Putamen (tissue), 1 donor: ENCODE measurements at regions not wholly inside any gene's neighbourhood (a gene's known extent, or its start where the extent isn't known, plus 50 kb on each side); places are given as distances from the start of the nearest gene placed in this dataset.
A peak's percentile ranks its signal among the peaks of the same experiment; 100 is the strongest.
"Not testable (repeated sequence)": the region's sequence is repeated elsewhere in the genome, so short reads cannot be mapped to it uniquely, and the experiment has no call there.

Source experiments
- DNase-seq: peaks from one replicate; pipeline ENCODE4 v3.0.0-alpha.2; 2016; ENCODE audit warnings: low spot score

GRCh38 chr7:136419740-136420139 is 442.6 kb upstream of the MTPN start:
- not testable (repeated sequence) for DNase-seq

GRCh38 chr7:136412952-136413351 is 435.8 kb upstream of the MTPN start:
- DNase-seq = no peak

- peak; percentile 54 for DNase-seq
Observed at GRCh38 chr7:136405931-136406777, 429.0 kb upstream of the MTPN start.

GRCh38 chr7:136403591-136403990 is 426.4 kb upstream of the MTPN start:
- no peak for DNase-seq

GRCh38 chr7:136400877-136401276 is 423.7 kb upstream of the MTPN start:
- DNase-seq = no peak

GRCh38 chr7:136399385-136399784 is 422.2 kb upstream of the MTPN start:
- DNase-seq = no peak

- no peak for DNase-seq
Observed at GRCh38 chr7:136392856-136393255, 415.7 kb upstream of the MTPN start.

GRCh38 chr7:136391371-136391770 is 414.2 kb upstream of the MTPN start:
- DNase-seq = no peak

- DNase-seq = no peak
Observed at GRCh38 chr7:136389933-136390332, 412.8 kb upstream of the MTPN start.

GRCh38 chr7:136386876-136387275 is 409.7 kb upstream of the MTPN start:
- no peak for DNase-seq

GRCh38 chr7:136371409-136371808 is 394.2 kb upstream of the MTPN start:
- DNase-seq = not testable (repeated sequence)

GRCh38 chr7:136370137-136370536 is 393.0 kb upstream of the MTPN start:
- DNase-seq = no peak

- no peak for DNase-seq
Observed at GRCh38 chr7:136369225-136369624, 392.1 kb upstream of the MTPN start.

GRCh38 chr7:136359333-136359903 is 382.3 kb upstream of the MTPN start:
- no peak for DNase-seq

- no peak for DNase-seq
Observed at GRCh38 chr7:136353287-136353686, 376.1 kb upstream of the MTPN start.

GRCh38 chr7:136348542-136349192 is 371.5 kb upstream of the MTPN start:
- DNase-seq = no peak

GRCh38 chr7:136348142-136348541 is 371.0 kb upstream of the MTPN start:
- no peak for DNase-seq

- no peak for DNase-seq
Observed at GRCh38 chr7:136347488-136347887, 370.3 kb upstream of the MTPN start.

GRCh38 chr7:136342251-136342650 is 365.1 kb upstream of the MTPN start:
- no peak for DNase-seq

- no peak for DNase-seq
Observed at GRCh38 chr7:136339464-136339863, 362.3 kb upstream of the MTPN start.

- DNase-seq = no peak
Observed at GRCh38 chr7:136336932-136337331, 359.8 kb upstream of the MTPN start.

- no peak for DNase-seq
Observed at GRCh38 chr7:136333636-136334035, 356.5 kb upstream of the MTPN start.

GRCh38 chr7:136326045-136326609 is 349.0 kb upstream of the MTPN start:
- DNase-seq = no peak
